ENCODE measurements at regions not wholly inside any gene's neighbourhood (a gene's known extent, or its start where the extent isn't known, plus 50 kb on each side); places are given as distances from the start of the nearest gene placed in this dataset.

DNA sequence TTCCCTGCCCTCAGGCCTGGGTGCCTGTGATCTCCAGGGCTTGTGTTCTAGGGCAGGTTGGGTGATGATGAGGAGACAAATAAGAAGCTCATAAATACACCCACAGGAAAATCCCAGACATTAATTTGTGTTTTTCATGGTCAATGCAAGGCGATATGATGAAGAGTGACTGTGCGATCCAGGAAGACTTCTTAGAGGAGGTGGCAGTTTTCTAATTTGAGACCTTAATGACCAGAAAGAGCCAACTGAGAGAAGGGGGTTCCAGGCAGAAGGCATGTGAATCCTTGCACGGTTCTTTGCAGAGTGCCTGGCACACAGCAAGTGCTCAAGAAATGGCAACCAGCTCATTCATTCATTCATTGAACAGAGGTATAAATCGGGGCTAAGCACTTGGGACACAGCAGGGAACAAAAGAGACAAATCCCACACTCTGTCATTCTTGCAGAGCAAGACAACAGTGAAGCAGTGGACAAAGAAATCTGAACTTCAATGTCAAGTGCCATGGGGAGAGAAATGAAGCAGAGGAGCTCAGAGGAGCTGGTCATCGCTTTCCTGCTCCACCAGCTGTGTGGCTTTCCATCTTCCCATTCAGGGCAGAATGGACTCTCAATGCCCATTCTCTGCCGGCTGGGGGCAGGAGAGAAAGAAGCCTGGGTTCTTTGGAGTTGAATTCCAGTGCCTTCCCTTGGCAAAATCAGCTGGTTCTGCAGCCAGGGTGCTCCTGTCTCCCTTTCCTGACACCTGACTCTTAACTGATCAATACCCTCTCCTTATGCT, 128.3 kb downstream of the AACS start:
- DNase-seq: no peak

DNA sequence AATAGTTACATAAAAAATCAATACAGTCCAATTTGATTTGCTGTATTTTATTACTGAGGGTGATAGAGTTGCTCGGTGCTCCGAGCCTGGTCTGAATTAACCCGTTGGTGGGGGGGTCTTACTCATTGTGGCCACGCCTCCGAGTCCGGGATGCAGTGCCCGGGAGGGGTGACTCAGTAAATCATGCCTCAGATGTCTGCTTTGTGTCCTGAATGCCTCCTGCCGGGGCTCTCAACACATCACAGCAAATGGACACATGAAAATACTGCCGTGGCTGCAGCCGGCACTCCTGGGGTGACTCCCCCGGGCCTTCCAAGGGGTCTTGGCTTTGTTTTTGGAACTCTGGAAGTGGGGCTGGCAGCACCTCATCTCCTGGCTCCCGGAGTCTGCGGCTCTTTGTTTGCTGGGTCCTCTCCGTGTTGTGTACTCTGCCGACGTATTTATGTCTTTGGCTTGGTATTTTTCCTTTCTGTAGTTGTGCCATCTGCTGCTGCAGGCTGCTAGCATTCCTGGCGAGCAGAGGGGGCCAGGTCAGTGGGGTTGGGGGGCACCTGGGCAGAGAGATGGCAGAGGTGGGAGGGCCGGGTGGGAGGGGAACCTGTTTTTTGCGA, 129.0 kb downstream of the AACS start:
- DNase-seq: no peak

DNA sequence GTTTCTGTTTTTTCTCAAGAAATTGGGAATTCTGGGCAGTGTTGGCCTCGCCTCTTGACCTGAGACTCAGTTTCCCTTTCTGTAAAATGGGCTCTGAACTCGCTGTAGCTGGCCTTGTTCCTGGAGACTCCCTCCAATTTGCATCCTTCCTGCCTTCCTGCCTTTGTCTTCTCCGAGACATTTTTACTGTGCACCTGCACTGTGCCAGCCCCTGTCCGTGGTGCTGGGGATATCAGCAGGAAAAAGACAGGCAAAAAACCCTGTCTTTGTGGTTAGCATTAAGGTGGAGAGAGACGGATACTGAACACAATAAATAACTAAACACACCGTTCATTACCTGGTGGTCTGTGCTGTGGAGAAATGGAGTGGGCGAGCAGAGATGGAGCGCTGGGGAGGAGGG, 129.8 kb downstream of the AACS start:
- DNase-seq: no peak

DNA sequence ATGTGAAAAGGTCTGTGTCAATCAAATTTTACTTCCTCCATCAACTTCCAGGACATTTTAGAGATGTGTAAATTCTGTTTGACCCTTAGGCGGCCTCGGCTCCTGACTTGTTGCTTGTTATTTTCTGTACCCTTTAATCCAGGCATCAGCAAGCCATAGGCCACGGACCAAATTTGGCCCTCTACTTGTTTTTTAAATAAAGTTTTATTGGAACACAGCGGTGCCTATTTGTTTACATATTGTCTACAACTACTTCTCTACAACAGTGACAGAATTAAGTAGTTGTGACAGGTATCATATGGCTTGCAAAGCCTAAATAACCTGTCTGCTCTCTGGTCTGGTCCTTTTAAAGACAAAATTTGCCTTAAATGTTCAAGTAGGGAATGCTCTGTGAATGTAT, 132.1 kb downstream of the AACS start:
- no peak for DNase-seq

DNA sequence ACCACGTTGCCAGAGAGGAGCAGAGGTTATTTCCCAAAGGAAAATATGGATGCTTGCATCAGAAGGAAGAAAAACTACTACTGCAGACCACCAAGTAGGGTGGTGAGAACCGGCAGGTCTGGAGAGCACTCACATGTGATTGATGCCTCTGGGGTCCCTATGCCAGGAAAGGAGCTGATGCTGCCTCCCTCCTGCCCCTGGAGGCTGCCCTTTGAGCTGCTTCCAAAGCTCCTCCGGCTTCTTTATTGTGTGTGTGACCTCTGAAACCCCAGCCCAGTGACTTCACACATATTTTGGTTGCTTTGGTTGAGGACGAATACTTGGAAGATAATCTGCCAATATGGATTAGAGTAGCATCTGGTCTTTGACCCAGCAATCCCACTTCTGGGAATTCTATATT, 133.4 kb downstream of the AACS start:
- DNase-seq: no peak

DNA sequence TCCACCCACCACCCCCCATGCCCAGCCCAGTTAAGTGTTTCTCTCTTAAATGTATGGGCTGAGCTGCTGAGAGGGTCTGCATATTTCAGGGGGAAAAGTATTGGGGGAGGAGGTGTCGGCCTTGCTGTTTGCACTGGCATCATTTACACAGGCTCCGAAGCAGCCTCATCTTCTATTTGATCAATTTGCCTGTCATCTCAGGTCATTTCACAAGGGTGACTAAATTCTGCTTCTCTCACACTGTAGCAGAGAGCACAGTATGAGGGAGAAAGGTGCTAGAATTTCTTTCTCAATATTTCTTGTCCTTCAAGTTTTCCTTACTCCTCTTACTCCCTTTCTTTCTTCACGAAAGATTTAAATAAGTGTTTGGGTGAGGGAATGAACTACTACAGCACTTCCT, 135.9 kb downstream of the AACS start:
- DNase-seq: no peak

DNA sequence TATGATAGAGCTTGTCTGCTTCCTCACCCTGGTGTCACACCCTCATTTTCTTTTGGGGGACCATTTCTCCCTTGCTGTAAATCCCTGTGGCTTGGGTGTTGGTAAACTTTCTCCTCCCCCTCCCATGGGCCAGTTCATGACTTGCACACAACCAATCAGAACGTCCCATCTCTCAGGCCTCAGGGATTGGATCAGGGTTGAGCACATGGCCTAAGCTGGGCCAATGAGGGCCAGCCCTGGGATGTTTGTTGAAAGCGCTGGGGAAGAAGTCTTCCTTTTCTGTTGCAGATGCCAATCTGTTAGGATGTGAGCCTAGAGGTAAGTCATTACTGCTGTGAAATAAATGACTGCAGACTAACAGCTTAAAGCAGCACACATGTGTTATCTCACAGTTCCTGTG, 136.7 kb downstream of the AACS start:
- no peak for DNase-seq

- DNase-seq: no peak
Measured at GRCh38 chr12:125202421-125202820, 137.2 kb downstream of the AACS start.

DNA sequence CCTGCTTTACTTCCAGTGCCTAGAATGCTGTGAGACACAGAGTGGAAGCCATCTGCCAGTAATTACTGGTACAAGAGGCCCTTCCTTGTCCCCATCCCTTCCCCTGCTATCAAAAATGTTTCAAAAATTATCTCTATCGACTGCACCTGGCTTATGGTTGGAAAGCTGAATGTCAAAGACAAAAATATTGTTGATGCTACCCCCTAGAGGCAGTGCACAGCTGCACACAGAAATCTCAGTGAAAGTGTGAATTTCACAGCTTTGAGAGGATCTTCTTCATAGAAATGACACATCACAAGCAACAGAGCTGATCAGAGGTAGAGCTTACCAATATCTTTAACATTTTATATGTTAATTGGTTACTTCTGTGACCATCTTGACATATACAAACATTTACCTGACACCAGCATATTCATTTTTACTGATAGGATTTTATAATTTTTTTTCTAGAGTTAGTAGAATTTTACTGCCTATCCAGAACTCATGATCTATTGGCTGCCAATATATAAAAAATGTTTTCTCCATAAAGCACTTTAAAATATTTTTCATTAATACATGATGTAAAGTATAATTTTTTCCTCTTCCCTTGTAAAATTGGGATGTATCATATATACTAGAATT, 138.0 kb downstream of the AACS start:
- DNase-seq: no peak

DNA sequence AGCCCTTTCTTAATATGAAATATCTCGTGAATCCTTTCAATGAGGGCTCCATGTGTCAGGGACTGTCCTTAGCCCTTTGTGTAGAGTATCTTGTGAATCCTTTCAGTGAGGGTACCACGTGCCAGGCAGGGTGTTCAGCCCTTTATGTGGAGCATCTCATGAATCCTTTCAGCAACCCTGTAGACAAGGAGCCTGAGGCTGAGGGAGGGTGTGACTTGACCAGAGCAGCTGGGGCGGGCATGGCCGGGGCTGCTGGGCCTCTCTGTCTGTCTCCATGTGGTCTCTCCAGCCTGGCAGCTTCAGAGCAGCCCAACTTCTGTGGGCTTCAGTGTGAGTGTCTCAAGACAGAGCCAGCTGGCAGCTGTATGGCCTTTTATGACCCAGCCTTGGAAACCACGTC, 140.2 kb downstream of the AACS start:
- no peak for DNase-seq

GRCh38 chr12:125206711-125207110, 141.5 kb downstream of the AACS start:
- DNase-seq: no peak

DNA sequence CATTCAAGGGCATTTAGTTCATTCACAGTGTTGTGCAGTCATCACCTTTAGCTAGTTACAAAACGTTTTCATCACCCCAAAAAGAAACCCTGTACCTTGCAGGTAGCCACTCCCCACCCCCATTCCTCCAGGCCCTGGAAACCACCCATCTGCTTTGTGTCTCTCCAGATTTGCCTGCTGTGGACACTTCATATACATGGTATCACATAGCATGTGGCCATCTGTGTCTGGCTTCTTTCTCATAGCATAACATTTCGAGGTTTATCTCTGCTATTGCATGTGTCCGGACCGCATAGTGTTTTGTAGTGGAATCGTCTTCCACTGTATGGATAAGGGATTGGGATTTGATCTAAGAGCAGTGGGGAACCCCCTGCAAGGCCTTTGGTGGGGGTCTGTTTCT, 143.1 kb downstream of the AACS start:
- no peak for DNase-seq

DNA sequence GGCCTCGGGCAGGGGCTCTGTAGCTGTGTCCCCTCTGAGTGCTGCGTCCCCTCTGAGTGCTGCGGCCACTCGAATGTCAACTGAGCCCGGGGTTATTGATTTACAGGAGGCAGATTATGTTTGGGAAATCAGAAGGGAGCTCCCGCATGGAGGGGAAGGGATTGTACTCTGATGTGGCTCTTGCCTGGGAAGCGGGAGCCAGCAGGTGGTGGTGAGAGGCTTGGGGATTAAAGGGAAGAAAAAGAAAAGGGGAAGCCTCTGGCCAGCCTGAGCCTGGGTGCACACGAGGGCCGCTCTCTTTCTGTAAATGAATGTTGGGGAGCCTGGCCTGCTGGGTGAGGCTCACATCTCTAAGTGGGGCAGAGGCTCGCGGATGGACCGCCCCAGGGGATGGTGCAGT, 143.7 kb downstream of the AACS start:
- no peak for DNase-seq

- no peak for DNase-seq
Measured at GRCh38 chr12:125210104-125210755, 145.0 kb downstream of the AACS start.

DNA sequence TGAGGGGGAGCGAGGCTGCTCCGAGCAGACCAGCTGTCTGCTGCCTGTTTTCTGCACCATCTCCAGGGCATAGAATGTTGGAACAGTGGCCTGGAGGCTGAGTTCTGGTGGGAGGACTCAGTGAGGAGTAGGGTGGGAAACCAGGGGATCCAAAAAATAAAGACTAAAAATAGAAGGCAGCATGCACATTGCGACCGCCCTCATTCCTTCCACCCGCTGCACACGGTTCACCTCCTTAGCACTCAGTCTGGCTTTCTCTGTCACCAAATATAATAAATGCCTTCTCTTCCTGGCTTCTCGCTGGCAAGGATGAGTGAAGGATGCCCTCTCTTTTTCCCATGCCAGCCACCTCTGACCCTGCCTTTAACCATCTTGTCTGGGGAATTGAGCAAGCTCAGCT, 146.2 kb downstream of the AACS start:
- DNase-seq: no peak

GRCh38 chr12:125214289-125214688, 149.1 kb downstream of the AACS start:
- DNase-seq: no peak

- no peak for DNase-seq
Measured at GRCh38 chr12:125216756-125217155, 151.5 kb downstream of the AACS start.

- DNase-seq: no peak
Measured at GRCh38 chr12:125217308-125217707, 152.1 kb downstream of the AACS start.

GRCh38 chr12:125218952-125219351, 153.7 kb downstream of the AACS start:
- no peak for DNase-seq

GRCh38 chr12:125220404-125221273, 155.4 kb downstream of the AACS start:
- DNase-seq: no peak

- no peak for DNase-seq
Measured at GRCh38 chr12:125221602-125222001, 156.4 kb downstream of the AACS start.

GRCh38 chr12:125222876-125223275, 157.6 kb downstream of the AACS start:
- DNase-seq: no peak

- DNase-seq: no peak
Measured at GRCh38 chr12:125225641-125226040, 160.4 kb downstream of the AACS start.

All from NCI-H1417 treated with DMSO at 0.1 percent for 48 hours (cell line).